Kidney (tissue), 13 donors: ENCODE measurements at regions not wholly inside any gene's neighbourhood (a gene's known extent, or its start where the extent isn't known, plus 50 kb on each side); places are given as distances from the start of the nearest gene placed in this dataset.
A peak's percentile ranks its signal among the peaks of the same experiment; 100 is the strongest.

Experiments
- DNase-seq, 5 donors: peaks; one replicate each; pipeline ENCODE4 v3.0.0-alpha.2; 2013 to 2020
- FAIRE-seq: peaks from 2 replicates; lab custom pipeline; 2012; peaks lifted over from hg19 to GRCh38; lab: Jason Lieb, UNC
- H3K27ac ChIP-seq, 2 donors: one replicate each; pipeline ENCODE4 v1.7.0; 2013; ENCODE audit warnings: low read depth in 2 of 2, low read length in 2 of 2, inconsistent platforms in 1 of 2
- H3K27me3 ChIP-seq: one replicate; pipeline ENCODE4 v1.7.1; 2013; ENCODE audit warnings: low read length, inconsistent platforms; ENCODE audit not compliant: control insufficient read depth, insufficient read depth
- H3K36me3 ChIP-seq, 3 donors: one replicate each; pipeline versions ENCODE4 v1.7.0 to v1.7.1; 2013; ENCODE audit warnings: low read length in 3 of 3, control low read depth in 1 of 3, inconsistent platforms in 1 of 3; ENCODE audit not compliant: insufficient read depth in 3 of 3, control insufficient read depth in 2 of 3
- H3K4me1 ChIP-seq, 3 donors: one replicate each; pipeline versions ENCODE4 v1.7.0 to v1.7.1; 2013; ENCODE audit warnings: low read length in 3 of 3, inconsistent platforms in 1 of 3, low read depth in 1 of 3; ENCODE audit not compliant: control insufficient read depth in 2 of 3, insufficient read depth in 2 of 3
- H3K4me3 ChIP-seq, 3 donors: one replicate each; pipeline versions ENCODE4 v1.7.0 to v1.8.1; 2013; ENCODE audit warnings: low read length in 3 of 3, control low read depth in 1 of 3, inconsistent platforms in 1 of 3
- H3K9ac ChIP-seq, 3 donors: one replicate each; pipeline versions ENCODE4 v1.7.0 to v1.7.1; 2013; ENCODE audit warnings: low read length in 3 of 3, control low read depth in 1 of 3, inconsistent platforms in 1 of 3
- H3K9me3 ChIP-seq, 3 donors: one replicate each; pipeline versions ENCODE4 v1.7.0 to v1.7.1; 2013; ENCODE audit warnings: low read length in 3 of 3, control low read depth in 1 of 3, inconsistent platforms in 1 of 3; ENCODE audit not compliant: control insufficient read depth in 2 of 3, insufficient read depth in 1 of 3
- intact Hi-C: fragments of 100-400 bp; cut with DNase I; formaldehyde crosslinking; loops from one replicate; pipeline ENCODE4 v1.11.1; 2022
- TF ChIP-seq, protein P1 (sequence below): IDR thresholded peaks from 3 replicates; pipeline ENCODE4 v1.5.1; 2012; ENCODE audit warnings: mild to moderate bottlenecking, moderate library complexity, borderline replicate concordance; ENCODE audit not compliant: insufficient read depth; ENCODE audit errors: extremely low read depth
- donor health status: control.
- donor health status: control.
- donor health status: control.
- donor health status: control.
- donor health status: control.
- donor health status: DM: yes; HTN: yes; CAD: no.
- donor health status: Normal renal cell carcinoma (clear cell type).

DNA sequence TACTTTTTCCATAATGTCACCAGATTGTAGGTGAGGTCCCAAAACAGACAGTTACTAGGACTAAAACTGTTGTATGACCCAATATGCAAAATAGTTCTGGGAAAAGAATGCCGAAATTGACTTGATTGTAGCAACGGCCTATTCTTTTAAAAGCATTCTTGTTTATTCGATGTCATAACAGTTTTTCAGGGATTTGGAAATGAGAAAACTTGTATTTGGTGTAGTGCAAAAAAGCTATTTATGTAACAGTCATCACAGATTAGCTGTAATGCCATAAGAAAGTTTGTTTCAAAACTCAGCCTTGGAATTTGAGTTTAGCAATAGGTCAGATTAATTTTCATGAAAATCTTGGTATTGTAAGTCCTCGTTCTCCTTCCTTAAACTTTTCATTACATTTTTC is 69.2 kb upstream of the DIAPH2 start:
- FAIRE-seq: peak; percentile 78
- Histone ChIP-seq H3K4me3 (no peak overlapping the region), H3K9ac (no peak overlapping the region), H3K4me1 (no peaks in the 10 kb centered on the region), H3K27me3 (no peaks in the 10 kb centered on the region), H3K36me3 (no peaks in the 10 kb centered on the region), H3K27ac (no peak overlapping the region), H3K9me3 (no peaks in the 10 kb centered on the region)
- TF ChIP-seq, protein P1, sequence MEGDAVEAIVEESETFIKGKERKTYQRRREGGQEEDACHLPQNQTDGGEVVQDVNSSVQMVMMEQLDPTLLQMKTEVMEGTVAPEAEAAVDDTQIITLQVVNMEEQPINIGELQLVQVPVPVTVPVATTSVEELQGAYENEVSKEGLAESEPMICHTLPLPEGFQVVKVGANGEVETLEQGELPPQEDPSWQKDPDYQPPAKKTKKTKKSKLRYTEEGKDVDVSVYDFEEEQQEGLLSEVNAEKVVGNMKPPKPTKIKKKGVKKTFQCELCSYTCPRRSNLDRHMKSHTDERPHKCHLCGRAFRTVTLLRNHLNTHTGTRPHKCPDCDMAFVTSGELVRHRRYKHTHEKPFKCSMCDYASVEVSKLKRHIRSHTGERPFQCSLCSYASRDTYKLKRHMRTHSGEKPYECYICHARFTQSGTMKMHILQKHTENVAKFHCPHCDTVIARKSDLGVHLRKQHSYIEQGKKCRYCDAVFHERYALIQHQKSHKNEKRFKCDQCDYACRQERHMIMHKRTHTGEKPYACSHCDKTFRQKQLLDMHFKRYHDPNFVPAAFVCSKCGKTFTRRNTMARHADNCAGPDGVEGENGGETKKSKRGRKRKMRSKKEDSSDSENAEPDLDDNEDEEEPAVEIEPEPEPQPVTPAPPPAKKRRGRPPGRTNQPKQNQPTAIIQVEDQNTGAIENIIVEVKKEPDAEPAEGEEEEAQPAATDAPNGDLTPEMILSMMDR: no peak
- intact Hi-C loops: no loop called here
- DNase-seq: no peak

DNA sequence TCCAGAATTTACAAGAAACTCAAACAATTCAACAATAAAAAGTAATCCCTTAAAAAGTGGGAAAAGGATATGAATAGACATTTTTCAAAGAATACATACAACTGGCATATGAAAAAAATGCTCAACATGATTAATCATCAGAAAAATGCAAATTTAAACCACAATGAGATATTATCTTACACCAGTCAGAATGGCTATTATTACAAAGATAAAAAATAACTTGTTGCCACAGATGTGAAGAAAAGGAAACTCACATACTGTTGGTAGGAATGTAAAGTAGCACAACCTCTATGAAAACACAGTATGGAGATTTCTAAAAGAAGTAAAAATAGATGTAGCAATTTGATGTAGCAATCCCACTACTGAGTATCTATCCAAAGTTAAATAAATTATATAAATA is 65.1 kb upstream of the DIAPH2 start:
- Histone ChIP-seq H3K9me3 (no peaks in the 10 kb centered on the region), H3K27me3 (no peaks in the 10 kb centered on the region), H3K4me1 (no peaks in the 10 kb centered on the region), H3K9ac (no peak overlapping the region), H3K27ac (no peak overlapping the region), H3K36me3 (no peaks in the 10 kb centered on the region), H3K4me3 (no peak overlapping the region)
- TF ChIP-seq, protein P1: no peak
- no peak for FAIRE-seq
- DNase-seq: no peak
- intact Hi-C loops: no loop called here

DNA sequence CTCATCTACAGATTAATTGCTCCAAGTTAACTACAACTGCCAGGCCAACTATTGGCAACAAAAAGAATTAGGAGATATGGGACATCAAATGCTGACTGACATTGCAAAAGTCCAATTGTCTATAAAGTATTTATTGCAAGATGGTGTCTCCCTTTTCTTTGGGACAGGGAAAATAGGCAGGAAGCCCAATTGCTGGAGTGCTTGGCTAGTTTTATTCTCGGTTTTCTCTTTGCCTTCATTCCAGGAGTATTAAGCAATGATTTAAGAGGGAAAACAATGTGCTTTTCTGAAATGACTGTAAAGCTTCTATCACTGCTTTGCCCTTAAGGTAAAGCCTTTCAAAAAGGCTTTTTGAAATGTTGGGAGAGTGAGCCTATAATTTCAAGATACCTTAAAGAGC is 62.8 kb upstream of the DIAPH2 start:
- DNase-seq (no peak), FAIRE-seq (no peak)
- no peaks in the 10 kb centered on the region for H3K4me1 ChIP-seq
- H3K4me3 ChIP-seq: no peak overlapping the region
- no peak overlapping the region for H3K27ac ChIP-seq
- H3K36me3 ChIP-seq: no peaks in the 10 kb centered on the region
- no peaks in the 10 kb centered on the region for H3K27me3 ChIP-seq
- intact Hi-C loops: no loop called here
- no peak overlapping the region for H3K9ac ChIP-seq
- TF ChIP-seq, protein P1: no peak
- no peaks in the 10 kb centered on the region for H3K9me3 ChIP-seq
